Ectodermal cell (in vitro differentiated cells): ENCODE measurements at regions not wholly inside any gene's neighbourhood (a gene's known extent, or its start where the extent isn't known, plus 50 kb on each side); places are given as distances from the start of the nearest gene placed in this dataset.

ENCODE experiments used
- H3K27ac ChIP-seq: 2 replicates; pipeline ENCODE4 v1.7.0; 2013; ENCODE audit warnings: mild to moderate bottlenecking, low read depth, low read length; ENCODE audit not compliant: insufficient read depth, poor library complexity, severe bottlenecking
- H3K27me3 ChIP-seq: 2 replicates; pipeline ENCODE4 v1.7.0; 2013; ENCODE audit warnings: mild to moderate bottlenecking, low read length; ENCODE audit not compliant: insufficient read depth, control insufficient read depth, poor library complexity, severe bottlenecking
- H3K36me3 ChIP-seq: one replicate; pipeline ENCODE4 v1.7.0; 2013; ENCODE audit warnings: low read length; ENCODE audit not compliant: control insufficient read depth, insufficient read depth
- H3K4me1 ChIP-seq: one replicate; pipeline ENCODE4 v1.7.0; 2013; ENCODE audit warnings: low read length; ENCODE audit not compliant: control insufficient read depth, insufficient read depth
- H3K4me3 ChIP-seq: 2 replicates; pipeline ENCODE4 v1.7.0; 2013; ENCODE audit warnings: low read depth, low read length, control low read depth; ENCODE audit not compliant: insufficient read depth
- H3K9me3 ChIP-seq: 2 replicates; pipeline ENCODE4 v1.7.0; 2013; ENCODE audit warnings: mild to moderate bottlenecking, low read length, moderate library complexity; ENCODE audit not compliant: control insufficient read depth
- WGBS, 2 experiments: methylation state at CpG; one replicate each; pipeline ENCODE4 v1.1.7; 2013; ENCODE audit warnings: missing lambda C conversion rate in 2 of 2; 5-methylcytosine and 5-hydroxymethylcytosine counted together

GRCh38 chr2:228649447-228649846 is 468.0 kb upstream of the SPHKAP start:
- H3K9me3 ChIP-seq = no peaks in the 10 kb centered on the region
- WGBS, 2 experiments = 90 to 94% methylated on average over 1 of the region's 2 CpGs

GRCh38 chr2:228648541-228648940 is 467.1 kb upstream of the SPHKAP start:
- no peaks in the 10 kb centered on the region for H3K9me3 ChIP-seq
- no peaks in the 10 kb centered on the region for H3K27me3 ChIP-seq
- no peaks in the 10 kb centered on the region for H3K4me1 ChIP-seq
- H3K4me3 ChIP-seq = no peak overlapping the region
- no peak overlapping the region for H3K27ac ChIP-seq
- H3K36me3 ChIP-seq = no peaks in the 10 kb centered on the region
- 94 to 100% methylated on average over 2 of the region's 2 CpGs for WGBS, 2 experiments

More at GRCh38 chr2:228649447-228649846, 468.0 kb upstream of the SPHKAP start:
- H3K27ac ChIP-seq = no peak overlapping the region
- H3K4me1 ChIP-seq = no peaks in the 10 kb centered on the region
- H3K36me3 ChIP-seq = no peaks in the 10 kb centered on the region
- H3K27me3 ChIP-seq = no peaks in the 10 kb centered on the region
- no peak overlapping the region for H3K4me3 ChIP-seq

- Histone ChIP-seq H3K36me3 (no peaks in the 10 kb centered on the region), H3K9me3 (no peaks in the 10 kb centered on the region), H3K27me3 (no peaks in the 10 kb centered on the region), H3K27ac (no peak overlapping the region), H3K4me1 (no peaks in the 10 kb centered on the region), H3K4me3 (no peak overlapping the region)
- 100% methylated on average over 1 of the region's 1 CpG; no CpG with 5 or more reads in 1 of the 2 experiments for WGBS, 2 experiments
Measured at GRCh38 chr2:228646061-228646460, 464.6 kb upstream of the SPHKAP start.

- no peaks in the 10 kb centered on the region for H3K9me3 ChIP-seq
- no peak overlapping the region for H3K27ac ChIP-seq
- no peaks in the 10 kb centered on the region for H3K27me3 ChIP-seq
- H3K4me3 ChIP-seq = no peak overlapping the region
- H3K36me3 ChIP-seq = no peaks in the 10 kb centered on the region
- WGBS, 2 experiments = 87 to 96% methylated on average over 2 of the region's 2 CpGs
- no peaks in the 10 kb centered on the region for H3K4me1 ChIP-seq
Measured at GRCh38 chr2:228644199-228644598, 462.7 kb upstream of the SPHKAP start.

- WGBS, 2 experiments = 98 to 100% methylated on average over 2 of the region's 2 CpGs
- H3K4me1 ChIP-seq = no peaks in the 10 kb centered on the region
- H3K27me3 ChIP-seq = no peaks in the 10 kb centered on the region
- H3K4me3 ChIP-seq = no peak overlapping the region
- no peaks in the 10 kb centered on the region for H3K36me3 ChIP-seq
- H3K9me3 ChIP-seq = no peaks in the 10 kb centered on the region
- H3K27ac ChIP-seq = no peak overlapping the region
Measured at GRCh38 chr2:228642861-228643260, 461.4 kb upstream of the SPHKAP start.

- WGBS, 2 experiments = 91 to 96% methylated on average over 2 of the region's 2 CpGs
Measured at GRCh38 chr2:228630786-228631185, 449.3 kb upstream of the SPHKAP start.

GRCh38 chr2:228629251-228629650 is 447.8 kb upstream of the SPHKAP start:
- H3K4me3 ChIP-seq = no peak overlapping the region
- H3K27ac ChIP-seq = no peak overlapping the region
- no peaks in the 10 kb centered on the region for H3K9me3 ChIP-seq
- H3K4me1 ChIP-seq = no peaks in the 10 kb centered on the region
- no peaks in the 10 kb centered on the region for H3K36me3 ChIP-seq
- WGBS, 2 experiments = 88 to 95% methylated on average over 1 of the region's 1 CpG
- H3K27me3 ChIP-seq = no peaks in the 10 kb centered on the region

More at GRCh38 chr2:228630786-228631185, 449.3 kb upstream of the SPHKAP start:
- no peaks in the 10 kb centered on the region for H3K9me3 ChIP-seq
- H3K4me1 ChIP-seq = no peaks in the 10 kb centered on the region
- H3K4me3 ChIP-seq = no peak overlapping the region
- H3K36me3 ChIP-seq = no peaks in the 10 kb centered on the region
- H3K27me3 ChIP-seq = no peaks in the 10 kb centered on the region
- no peak overlapping the region for H3K27ac ChIP-seq

- Histone ChIP-seq H3K27me3 (no peaks in the 10 kb centered on the region), H3K9me3 (no peaks in the 10 kb centered on the region), H3K4me1 (no peaks in the 10 kb centered on the region), H3K36me3 (no peaks in the 10 kb centered on the region), H3K27ac (no peak overlapping the region), H3K4me3 (no peak overlapping the region)
- WGBS, 2 experiments = 90 to 91% methylated on average over 3 to 4 of the region's 4 CpGs
Measured at GRCh38 chr2:228628682-228629081, 447.2 kb upstream of the SPHKAP start.

- 90 to 96% methylated on average over 3 to 4 of the region's 4 CpGs for WGBS, 2 experiments
- H3K4me1 ChIP-seq = no peaks in the 10 kb centered on the region
- H3K36me3 ChIP-seq = no peaks in the 10 kb centered on the region
- no peaks in the 10 kb centered on the region for H3K27me3 ChIP-seq
- H3K27ac ChIP-seq = no peak overlapping the region
- H3K9me3 ChIP-seq = no peaks in the 10 kb centered on the region
- no peak overlapping the region for H3K4me3 ChIP-seq
Measured at GRCh38 chr2:228627510-228627909, 446.0 kb upstream of the SPHKAP start.

GRCh38 chr2:228625481-228625880 is 444.0 kb upstream of the SPHKAP start:
- Histone ChIP-seq H3K4me3 (no peak overlapping the region), H3K9me3 (no peaks in the 10 kb centered on the region)
- WGBS, 2 experiments = 93 to 100% methylated on average over 3 of the region's 3 CpGs

GRCh38 chr2:228624733-228625132 is 443.2 kb upstream of the SPHKAP start:
- no peak overlapping the region for H3K27ac ChIP-seq
- H3K4me1 ChIP-seq = no peaks in the 10 kb centered on the region
- H3K27me3 ChIP-seq = no peaks in the 10 kb centered on the region
- no peaks in the 10 kb centered on the region for H3K9me3 ChIP-seq
- 100% methylated on average over 1 of the region's 1 CpG; no CpG with 5 or more reads in 1 of the 2 experiments for WGBS, 2 experiments
- H3K4me3 ChIP-seq = no peak overlapping the region
- no peaks in the 10 kb centered on the region for H3K36me3 ChIP-seq

More at GRCh38 chr2:228625481-228625880, 444.0 kb upstream of the SPHKAP start:
- no peak overlapping the region for H3K27ac ChIP-seq
- no peaks in the 10 kb centered on the region for H3K4me1 ChIP-seq
- H3K36me3 ChIP-seq = no peaks in the 10 kb centered on the region
- no peaks in the 10 kb centered on the region for H3K27me3 ChIP-seq
